GM21447 (cell line): ENCODE measurements at regions not wholly inside any gene's neighbourhood (a gene's known extent, or its start where the extent isn't known, plus 50 kb on each side); places are given as distances from the start of the nearest gene placed in this dataset.
"Not testable (repeated sequence)": the region's sequence is repeated elsewhere in the genome, so short reads cannot be mapped to it uniquely, and the experiment has no call there.

Source experiments
- ATAC-seq: cut with Tn5 transposase; IDR thresholded peaks from one replicate; pipeline ENCODE4 v1.9.1; 2021; ENCODE audit not compliant: unreplicated experiment

- no peak for ATAC-seq
Observed at GRCh38 chr21:35814858-35815619, 245.3 kb downstream of the SETD4 start.

- ATAC-seq: no peak
Observed at GRCh38 chr21:35812679-35813078, 247.6 kb downstream of the SETD4 start.

GRCh38 chr21:35811191-35811806, 249.0 kb downstream of the SETD4 start:
- no peak for ATAC-seq

GRCh38 chr21:35810431-35810970, 249.8 kb downstream of the SETD4 start:
- no peak for ATAC-seq

DNA sequence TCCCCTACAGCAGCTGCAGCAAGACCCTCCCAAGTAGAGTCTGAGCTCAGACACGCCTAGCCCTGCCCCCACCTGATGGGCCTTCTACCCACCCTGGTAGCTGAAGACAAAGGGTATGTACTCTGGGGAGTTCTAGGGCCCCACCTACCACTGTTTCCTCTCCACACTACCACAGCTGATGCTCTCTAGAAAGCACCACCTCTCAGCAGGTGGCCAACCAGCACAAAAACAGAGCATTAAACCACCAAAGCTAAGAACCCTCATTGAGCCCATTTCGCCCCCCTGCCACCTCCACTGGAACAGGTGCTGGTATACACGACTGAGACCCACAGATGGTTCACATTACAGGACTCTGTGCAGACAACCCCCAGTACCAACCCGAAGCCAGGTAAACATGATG, 258.9 kb downstream of the SETD4 start:
- ATAC-seq: no peak

GRCh38 chr21:35800796-35801385, 259.4 kb downstream of the SETD4 start:
- not testable (repeated sequence) for ATAC-seq

DNA sequence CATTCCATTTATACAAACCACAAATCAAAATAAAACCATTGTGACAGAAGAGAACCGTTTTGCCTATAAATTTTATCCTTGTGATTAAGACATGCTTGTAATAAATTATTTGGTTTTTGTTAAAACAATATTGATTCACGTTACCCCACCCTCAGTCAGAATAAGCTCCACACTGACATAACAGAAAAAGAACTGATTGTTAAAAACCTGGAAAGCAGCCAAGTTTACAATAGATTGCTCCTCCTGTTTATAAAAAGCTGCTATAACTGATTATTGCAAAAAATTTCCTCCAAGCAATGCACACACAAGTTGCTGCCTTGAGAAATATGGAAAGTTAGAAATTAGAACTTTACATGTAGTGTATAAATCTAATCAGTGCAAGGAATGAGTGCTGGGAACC, 263.5 kb downstream of the SETD4 start:
- no peak for ATAC-seq

DNA sequence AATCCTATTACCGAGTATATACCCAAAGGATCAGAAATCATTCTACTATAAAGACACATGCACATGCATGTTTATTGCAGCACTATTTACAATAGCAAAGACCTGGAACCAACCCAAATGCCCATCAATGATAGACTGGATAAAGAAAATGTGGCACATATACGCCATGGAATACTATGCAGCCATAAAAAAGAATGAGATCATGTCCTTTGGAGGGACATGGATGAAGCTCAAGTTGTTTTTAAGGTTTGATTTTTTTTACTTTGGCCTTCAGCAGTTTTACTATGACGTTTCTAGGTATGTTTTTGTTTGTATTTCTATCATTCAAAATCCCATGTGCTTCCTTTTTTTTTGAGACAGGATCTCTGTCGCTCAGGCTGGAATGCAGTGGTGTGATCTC, 265.8 kb downstream of the SETD4 start:
- ATAC-seq: not testable (repeated sequence)

GRCh38 chr21:35792569-35793305, 267.6 kb downstream of the SETD4 start:
- no peak for ATAC-seq

DNA sequence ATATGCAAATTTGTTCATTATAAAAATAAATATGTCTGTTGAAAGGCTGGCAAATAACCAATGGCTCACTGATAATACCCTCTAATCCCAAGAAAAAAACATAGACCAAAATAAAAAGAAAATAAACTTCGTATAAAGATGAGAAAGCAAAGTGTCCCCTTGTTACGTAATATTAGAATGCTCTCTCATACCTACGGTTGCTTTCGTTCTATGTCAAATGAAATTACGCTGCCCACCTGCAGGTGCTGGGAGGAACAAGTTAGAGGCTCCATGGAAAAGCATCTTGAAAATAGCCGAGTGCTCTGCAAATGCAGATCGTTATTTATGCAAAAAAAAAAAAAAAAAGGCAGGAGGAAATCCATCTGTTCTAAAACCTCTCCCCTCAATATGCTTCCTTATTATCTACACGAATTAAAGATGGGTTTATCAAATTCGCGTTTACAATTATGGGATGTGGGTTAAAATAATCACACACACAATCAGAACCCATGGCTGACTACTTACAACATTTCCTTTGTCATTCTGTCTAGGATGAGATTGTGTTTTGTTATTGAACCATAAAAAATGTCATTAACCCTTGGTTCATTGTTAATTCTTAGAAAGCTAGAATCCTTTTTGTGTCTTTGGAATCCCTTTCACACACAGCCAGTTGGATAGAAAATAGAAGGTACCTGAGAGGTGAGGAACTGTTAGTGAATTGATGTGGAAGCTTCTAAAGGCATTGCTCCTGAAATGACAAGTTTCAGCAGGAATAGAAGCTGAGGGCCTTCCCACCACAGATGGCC, 268.6 kb downstream of the SETD4 start:
- ATAC-seq: no peak

DNA sequence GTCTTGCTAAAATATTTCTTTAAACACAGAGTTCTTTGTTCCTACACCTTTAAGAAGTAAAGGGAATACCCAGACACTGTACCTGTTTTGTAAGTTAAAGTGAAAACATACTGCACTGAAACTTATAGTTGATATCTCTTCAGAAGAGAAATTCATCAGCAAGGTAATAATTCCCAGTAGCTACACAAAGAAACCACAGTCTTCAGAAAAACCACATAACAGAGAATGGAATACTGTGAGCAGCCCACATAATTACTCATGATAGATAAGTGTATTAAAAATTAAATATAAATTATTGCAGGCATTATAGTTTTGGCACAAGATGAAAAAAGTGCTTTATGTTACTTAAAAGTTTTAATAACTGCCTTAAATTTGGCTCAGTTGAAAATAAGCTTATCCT, 276.6 kb downstream of the SETD4 start:
- ATAC-seq: no peak

GRCh38 chr21:35782667-35783066, 277.7 kb downstream of the SETD4 start:
- ATAC-seq: no peak

DNA sequence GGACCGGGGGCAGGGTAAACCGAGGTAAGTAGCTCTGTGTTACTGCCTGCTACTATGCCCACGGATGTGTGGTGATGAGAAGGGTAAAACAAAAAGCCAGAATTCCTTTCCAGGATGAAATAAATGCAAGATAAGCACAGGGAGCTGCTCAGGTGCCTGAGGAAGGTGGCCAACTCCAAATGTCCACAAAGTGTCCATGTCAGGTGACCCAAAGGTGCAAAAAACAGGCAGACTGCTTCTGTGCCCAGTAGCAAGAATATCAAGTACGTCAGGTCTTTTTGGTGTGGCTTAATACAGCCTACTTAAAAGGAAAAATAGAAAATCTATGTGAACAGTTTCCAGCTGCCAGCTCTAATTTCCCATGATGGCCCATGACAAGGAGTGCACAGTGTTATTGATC, 279.3 kb downstream of the SETD4 start:
- ATAC-seq: no peak

- no peak for ATAC-seq
Observed at GRCh38 chr21:35779690-35780570, 280.4 kb downstream of the SETD4 start.

- ATAC-seq: no peak
Observed at GRCh38 chr21:35779167-35779566, 281.2 kb downstream of the SETD4 start.

DNA sequence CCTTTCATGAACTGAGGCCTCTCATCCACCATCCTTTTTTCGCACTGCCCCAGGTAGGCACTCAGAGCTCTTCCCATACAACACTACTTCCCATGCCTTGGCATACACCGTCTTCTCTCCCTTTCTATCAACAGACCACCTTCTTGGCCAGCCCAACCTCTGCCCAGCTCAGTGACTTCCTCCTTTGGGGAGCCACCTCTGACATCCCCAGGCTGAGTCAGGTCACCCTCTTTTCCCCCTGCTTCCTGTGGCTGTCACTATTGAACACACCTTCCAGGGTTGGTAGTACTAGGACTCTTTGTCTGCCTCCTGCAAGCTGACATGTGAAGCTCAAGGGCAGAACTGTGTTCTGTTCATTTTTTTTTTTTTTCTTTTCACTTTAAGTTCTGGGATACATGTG, 283.2 kb downstream of the SETD4 start:
- no peak for ATAC-seq

- ATAC-seq: no peak
Observed at GRCh38 chr21:35775778-35776544, 284.4 kb downstream of the SETD4 start.

- ATAC-seq: no peak
Observed at GRCh38 chr21:35770101-35770945, 290.0 kb downstream of the SETD4 start.
